Fibroblast of pulmonary artery (primary cell): ENCODE measurements at regions not wholly inside any gene's neighbourhood (a gene's known extent, or its start where the extent isn't known, plus 50 kb on each side); places are given as distances from the start of the nearest gene placed in this dataset.

Experiments used
- DNase-seq: peaks from one replicate; pipeline ENCODE4 v3.0.0-alpha.2; 2010; ENCODE audit warnings: low read depth
- H3K4me3 ChIP-seq: replicated peaks from 2 replicates; pipeline ENCODE4 v1.5.1; 2011; ENCODE audit warnings: low read depth, mild to moderate bottlenecking, control low read depth, low read length, moderate library complexity
- TF ChIP-seq, protein P1 (sequence below): IDR thresholded peaks from 2 replicates; pipeline ENCODE4 v1.5.1; 2011; ENCODE audit warnings: mild to moderate bottlenecking, control low read depth, low read length, inconsistent platforms; ENCODE audit errors: missing control alignments

DNA sequence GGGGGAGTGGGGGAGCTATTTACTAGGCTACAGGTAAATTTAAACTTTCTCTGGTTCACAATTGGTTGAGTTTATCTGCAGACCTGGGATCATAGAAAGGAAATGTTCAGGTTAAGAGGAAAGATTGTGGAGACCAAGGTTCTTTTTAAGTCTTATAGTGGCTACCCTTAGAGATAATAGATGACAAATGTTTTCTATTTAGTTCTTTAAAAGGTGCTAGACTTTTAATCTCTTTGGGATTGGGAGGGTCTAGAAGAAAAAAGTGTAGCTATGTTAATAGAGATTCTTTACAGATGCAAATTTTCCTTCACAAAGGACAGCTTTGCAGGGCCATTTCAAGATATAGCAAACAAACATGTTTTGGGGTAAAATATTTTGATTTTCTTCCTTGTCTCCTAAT, 76.0 kb downstream of the TEX13C start:
- TF ChIP-seq, protein P1, sequence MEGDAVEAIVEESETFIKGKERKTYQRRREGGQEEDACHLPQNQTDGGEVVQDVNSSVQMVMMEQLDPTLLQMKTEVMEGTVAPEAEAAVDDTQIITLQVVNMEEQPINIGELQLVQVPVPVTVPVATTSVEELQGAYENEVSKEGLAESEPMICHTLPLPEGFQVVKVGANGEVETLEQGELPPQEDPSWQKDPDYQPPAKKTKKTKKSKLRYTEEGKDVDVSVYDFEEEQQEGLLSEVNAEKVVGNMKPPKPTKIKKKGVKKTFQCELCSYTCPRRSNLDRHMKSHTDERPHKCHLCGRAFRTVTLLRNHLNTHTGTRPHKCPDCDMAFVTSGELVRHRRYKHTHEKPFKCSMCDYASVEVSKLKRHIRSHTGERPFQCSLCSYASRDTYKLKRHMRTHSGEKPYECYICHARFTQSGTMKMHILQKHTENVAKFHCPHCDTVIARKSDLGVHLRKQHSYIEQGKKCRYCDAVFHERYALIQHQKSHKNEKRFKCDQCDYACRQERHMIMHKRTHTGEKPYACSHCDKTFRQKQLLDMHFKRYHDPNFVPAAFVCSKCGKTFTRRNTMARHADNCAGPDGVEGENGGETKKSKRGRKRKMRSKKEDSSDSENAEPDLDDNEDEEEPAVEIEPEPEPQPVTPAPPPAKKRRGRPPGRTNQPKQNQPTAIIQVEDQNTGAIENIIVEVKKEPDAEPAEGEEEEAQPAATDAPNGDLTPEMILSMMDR: no peak
- no peak overlapping the region for H3K4me3 ChIP-seq
- no peak for DNase-seq

DNA sequence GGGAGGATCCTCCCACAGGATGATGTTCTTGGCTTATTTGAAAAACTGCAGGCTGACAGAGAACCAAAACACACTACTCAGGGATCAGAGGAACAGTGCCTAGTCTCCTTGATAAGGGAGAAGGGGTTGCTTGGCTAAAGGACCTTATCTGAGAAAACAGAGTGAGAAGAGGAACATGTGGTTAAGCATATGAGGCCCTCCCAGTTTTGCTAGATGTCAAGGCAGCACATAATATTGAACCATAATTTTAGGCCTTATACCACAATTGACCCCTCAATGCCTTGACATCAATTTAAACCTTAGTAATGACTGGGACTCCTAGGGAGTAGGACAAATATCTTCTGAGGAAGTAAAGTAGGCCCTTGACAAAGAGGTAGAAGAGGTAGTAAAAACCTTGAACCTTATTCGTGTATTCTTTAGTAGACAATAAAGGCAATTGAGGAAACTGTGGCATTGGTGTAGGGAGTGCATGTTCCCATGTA, 79.3 kb downstream of the TEX13C start:
- no peak overlapping the region for H3K4me3 ChIP-seq
- TF ChIP-seq, protein P1: no peak
- DNase-seq: no peak

DNA sequence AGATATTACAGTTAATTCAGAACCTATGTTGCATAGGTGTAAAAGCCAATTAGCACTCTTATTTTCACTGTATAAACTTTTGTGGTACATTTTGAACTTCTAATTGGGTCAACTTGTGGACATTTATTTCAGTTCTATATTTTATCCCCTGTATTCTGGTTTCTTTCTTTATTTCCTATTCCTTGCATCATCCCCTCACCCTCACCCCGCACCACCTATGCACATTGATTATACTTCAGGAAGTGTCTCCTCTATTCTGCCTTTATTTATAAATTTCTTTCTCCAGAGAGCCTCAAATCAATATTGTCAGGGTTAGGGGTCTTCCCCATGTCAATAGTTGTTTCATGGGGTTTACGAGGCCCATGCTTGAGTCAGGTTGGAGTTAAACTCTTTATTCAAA, 83.1 kb downstream of the TEX13C start:
- H3K4me3 ChIP-seq: no peak overlapping the region
- TF ChIP-seq, protein P1: no peak
- no peak for DNase-seq

DNA sequence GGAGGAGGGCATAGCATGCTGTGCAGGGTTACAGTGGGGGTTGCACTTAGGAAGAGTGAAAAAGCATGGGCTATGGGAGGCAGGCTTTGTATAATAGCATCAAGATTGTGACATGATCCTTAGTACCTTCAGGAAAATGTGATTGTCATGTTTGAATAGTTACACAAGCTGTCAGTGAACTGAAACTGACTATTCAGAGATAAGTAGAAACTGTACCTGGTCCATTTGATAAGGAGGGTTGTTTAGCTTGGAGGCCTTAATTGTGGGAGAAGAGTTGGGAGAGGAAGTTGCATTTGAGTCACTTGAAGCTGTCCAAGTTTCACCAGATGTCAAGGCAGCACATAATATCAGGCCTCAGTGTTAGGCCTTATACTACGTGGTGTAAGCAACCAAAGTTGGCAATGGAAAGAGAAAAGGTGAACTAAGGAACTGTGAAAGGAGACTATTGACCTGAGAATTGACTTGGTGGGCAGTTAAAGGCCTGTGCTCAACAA, 85.0 kb downstream of the TEX13C start:
- no peak overlapping the region for H3K4me3 ChIP-seq
- TF ChIP-seq, protein P1: no peak
- DNase-seq: no peak

DNA sequence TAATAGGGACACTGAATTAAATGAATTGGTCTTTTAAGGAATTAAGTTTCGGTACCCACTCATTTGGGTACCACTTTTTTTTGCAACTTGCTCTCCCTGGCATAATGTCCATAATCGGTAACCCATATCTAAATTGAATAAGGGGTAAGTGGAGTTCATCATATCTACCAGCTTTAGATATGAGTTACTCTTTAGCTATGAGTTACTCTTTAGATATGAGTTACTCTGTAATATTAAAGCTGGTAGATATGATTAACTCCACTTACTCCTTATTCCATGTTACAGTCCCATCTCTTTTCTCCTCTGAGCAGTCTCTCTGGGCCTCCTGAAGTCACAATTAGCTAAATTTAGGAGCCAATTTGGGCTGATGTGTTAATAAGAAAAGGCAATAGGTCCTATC, 85.7 kb downstream of the TEX13C start:
- DNase-seq: no peak

DNA sequence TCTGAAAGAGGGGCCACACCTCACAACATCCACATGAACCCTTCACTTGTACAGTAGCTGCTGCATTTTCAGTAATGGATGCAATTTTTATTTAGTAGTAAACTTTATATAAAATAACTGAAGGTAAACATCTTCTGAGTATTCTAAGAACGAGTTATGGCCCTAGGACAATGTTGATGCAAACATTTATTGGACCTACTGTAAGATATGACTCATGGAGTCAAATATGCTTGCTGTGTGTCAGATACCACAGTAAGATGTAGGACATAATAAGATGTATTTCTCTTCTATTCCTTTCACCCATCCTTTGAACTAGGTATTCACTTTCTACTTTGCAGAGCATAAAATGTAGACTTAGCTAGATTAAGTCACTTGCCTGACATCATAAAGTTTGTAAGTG, 87.6 kb downstream of the TEX13C start:
- DNase-seq: no peak
- TF ChIP-seq, protein P1: no peak
- H3K4me3 ChIP-seq: no peak overlapping the region

More for the DNA sequence above, 85.7 kb downstream of the TEX13C start:
- TF ChIP-seq, protein P1: no peak
- H3K4me3 ChIP-seq: no peak overlapping the region

DNA sequence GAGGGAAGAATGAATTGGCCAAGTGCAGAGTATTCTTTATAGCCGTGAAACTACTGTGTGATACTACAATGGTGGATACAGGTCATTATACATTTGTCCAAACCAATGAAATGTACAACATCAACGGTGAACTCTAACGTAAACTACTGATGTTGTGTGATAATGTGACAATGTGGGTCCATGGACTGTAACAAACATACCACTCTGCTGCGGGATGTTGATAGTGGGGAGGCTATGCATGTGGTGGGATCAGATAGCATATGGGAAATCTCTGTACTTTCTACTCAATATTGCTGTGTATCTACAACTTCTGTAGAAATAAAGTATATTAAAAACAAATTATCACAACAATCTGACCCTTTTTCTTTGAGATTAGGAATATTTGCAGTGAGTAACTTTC, 101.1 kb downstream of the TEX13C start:
- TF ChIP-seq, protein P1: no peak
- DNase-seq: no peak
- H3K4me3 ChIP-seq: no peak overlapping the region
